ENCODE measurements at regions not wholly inside any gene's neighbourhood (a gene's known extent, or its start where the extent isn't known, plus 50 kb on each side); places are given as distances from the start of the nearest gene placed in this dataset.
"Not testable (repeated sequence)": the region's sequence is repeated elsewhere in the genome, so short reads cannot be mapped to it uniquely, and the experiment has no call there.

DNA sequence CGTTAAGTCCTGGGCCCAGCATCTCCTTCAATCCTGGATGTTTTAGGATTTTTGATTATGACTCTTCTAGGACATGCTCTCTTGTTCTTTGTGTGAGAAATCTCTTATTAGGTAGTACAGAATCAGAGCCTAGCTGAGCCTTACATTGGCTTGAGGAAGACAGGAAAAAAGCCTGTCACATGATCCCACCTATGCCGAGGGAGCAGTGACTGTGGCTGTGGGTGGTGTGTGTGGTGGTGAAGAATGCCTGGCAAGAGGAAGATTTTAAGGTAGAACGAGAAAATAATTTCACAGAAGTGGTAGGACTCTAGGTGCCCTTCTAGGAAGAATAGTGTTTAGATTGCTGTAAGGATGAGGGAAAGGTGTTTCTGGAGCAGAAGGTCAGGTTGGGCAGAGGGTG lies 449.5 kb upstream of the PROX1 start:
- Histone ChIP-seq H3K4me1 (ENCODE audit: insufficient read depth, low read length) (no peaks in the 10 kb centered on the region), H3K27ac (ENCODE audit: low read depth, low read length) (no peak overlapping the region), H3K9me3 (ENCODE audit: insufficient read depth, low read depth, low read length) (no peaks in the 10 kb centered on the region), H3K36me3 (ENCODE audit: insufficient read depth, low read length) (no peaks in the 10 kb centered on the region), H3K27me3 (ENCODE audit: insufficient read depth, low read length) (no peaks in the 10 kb centered on the region), H3K4me3 (ENCODE audit: low read length) (no peak overlapping the region), H3K9ac (ENCODE audit: low read depth, low read length) (no peak overlapping the region)
- WGBS = 91% methylated on average over 3 of the region's 3 CpGs

DNA sequence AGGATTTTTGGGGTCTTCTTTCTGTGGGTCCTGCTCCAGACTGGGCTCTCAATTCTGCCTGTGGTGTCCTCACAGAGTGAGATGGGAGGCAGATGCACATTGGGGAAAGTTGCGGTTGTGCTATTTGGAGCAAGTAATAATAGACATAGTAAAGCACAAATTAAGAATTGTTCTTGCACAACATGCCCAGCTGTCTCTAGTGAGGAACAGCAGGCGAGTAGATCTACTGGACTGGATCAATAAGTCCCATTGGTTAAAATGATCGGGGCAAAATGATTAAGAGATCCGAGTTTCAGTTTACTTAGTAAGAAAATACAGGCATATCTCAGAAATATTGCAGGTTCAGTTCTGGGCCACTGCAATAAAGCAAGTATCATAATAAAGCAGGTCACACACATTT lies 448.3 kb upstream of the PROX1 start:
- Histone ChIP-seq H3K9ac (ENCODE audit: low read depth, low read length) (no peak overlapping the region), H3K4me1 (ENCODE audit: insufficient read depth, low read length) (no peaks in the 10 kb centered on the region), H3K4me3 (ENCODE audit: low read length) (no peak overlapping the region), H3K36me3 (ENCODE audit: insufficient read depth, low read length) (no peaks in the 10 kb centered on the region), H3K27me3 (ENCODE audit: insufficient read depth, low read length) (no peaks in the 10 kb centered on the region), H3K9me3 (ENCODE audit: insufficient read depth, low read depth, low read length) (no peaks in the 10 kb centered on the region), H3K27ac (ENCODE audit: low read depth, low read length) (no peak overlapping the region)
- 92% methylated on average over 4 of the region's 4 CpGs for WGBS

DNA sequence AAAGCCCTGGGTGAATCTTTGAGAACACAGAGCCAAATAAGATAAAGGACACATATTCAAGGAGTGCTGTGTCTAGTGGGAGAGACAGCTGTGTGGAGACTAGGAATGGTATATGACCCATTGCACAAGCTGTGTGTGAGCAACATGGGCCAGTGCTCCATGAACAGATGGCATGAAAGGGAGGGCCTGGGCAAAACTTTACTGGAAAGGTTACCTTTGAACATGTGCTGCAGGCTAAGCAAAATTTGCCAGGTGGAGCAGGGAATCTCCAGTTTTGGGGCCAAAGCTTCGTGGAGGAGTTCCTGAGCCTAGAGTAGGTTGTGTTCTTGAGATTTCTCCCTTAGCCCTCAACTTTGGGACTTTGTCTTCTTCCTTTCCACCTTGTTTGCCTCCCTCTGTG lies 446.1 kb upstream of the PROX1 start:
- Histone ChIP-seq H3K27ac (ENCODE audit: low read depth, low read length) (no peak overlapping the region), H3K9me3 (ENCODE audit: insufficient read depth, low read depth, low read length) (no peaks in the 10 kb centered on the region), H3K27me3 (ENCODE audit: insufficient read depth, low read length) (no peaks in the 10 kb centered on the region), H3K4me1 (ENCODE audit: insufficient read depth, low read length) (no peaks in the 10 kb centered on the region), H3K4me3 (ENCODE audit: low read length) (no peak overlapping the region), H3K36me3 (ENCODE audit: insufficient read depth, low read length) (no peaks in the 10 kb centered on the region), H3K9ac (ENCODE audit: low read depth, low read length) (no peak overlapping the region)
- 0% methylated on average over 1 of the region's 1 CpG for WGBS

DNA sequence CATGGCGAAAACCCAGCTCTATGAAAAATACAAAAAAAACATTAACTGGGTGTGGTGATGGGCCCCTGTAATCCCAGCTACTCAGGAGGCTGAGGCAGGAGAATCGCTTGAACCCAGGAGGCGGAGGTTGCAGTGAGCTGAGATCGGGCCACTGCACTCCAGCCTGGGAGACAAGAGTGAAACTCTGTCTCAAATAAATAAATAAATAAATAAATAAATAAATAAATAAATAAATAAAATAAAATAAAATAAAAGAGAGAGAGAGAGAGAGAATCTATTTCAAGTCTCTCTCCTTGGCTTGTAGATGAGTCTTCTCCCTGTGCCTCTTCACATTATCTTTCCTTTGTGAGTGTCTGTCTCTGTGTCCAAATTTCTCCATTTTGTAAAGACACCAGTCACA lies 442.6 kb upstream of the PROX1 start:
- not testable (repeated sequence) for H3K27ac ChIP-seq (ENCODE audit: low read depth, low read length); H3K4me3 ChIP-seq (ENCODE audit: low read length); H3K27me3 ChIP-seq (ENCODE audit: insufficient read depth, low read length); H3K36me3 ChIP-seq (ENCODE audit: insufficient read depth, low read length); H3K9ac ChIP-seq (ENCODE audit: low read depth, low read length); H3K4me1 ChIP-seq (ENCODE audit: insufficient read depth, low read length); H3K9me3 ChIP-seq (ENCODE audit: insufficient read depth, low read depth, low read length)
- WGBS = 94% methylated on average over 3 of the region's 4 CpGs

DNA sequence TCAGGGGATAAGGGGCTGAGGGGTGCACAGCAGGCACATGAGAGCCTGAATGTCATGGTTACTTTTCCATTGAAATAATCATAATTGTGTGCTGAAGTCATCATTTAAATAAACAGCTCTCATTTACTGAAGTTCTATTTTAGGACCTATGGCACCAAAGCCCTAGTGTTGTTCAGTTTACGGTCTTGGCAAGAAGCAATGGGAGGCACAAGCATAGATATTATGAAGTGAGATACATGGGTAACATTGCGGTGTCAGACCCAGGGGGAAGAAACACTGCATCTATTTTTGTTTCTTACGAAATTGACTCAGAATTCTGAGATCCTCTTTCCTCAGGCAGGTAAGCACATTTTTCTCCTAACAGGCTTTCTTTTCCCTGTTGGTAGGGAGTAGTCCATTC lies 437.8 kb upstream of the PROX1 start:
- Histone ChIP-seq H3K4me3 (ENCODE audit: low read length) (no peak overlapping the region), H3K27me3 (ENCODE audit: insufficient read depth, low read length) (no peaks in the 10 kb centered on the region), H3K9me3 (ENCODE audit: insufficient read depth, low read depth, low read length) (no peaks in the 10 kb centered on the region), H3K27ac (ENCODE audit: low read depth, low read length) (no peak overlapping the region), H3K9ac (ENCODE audit: low read depth, low read length) (no peak overlapping the region), H3K4me1 (ENCODE audit: insufficient read depth, low read length) (no peaks in the 10 kb centered on the region), H3K36me3 (ENCODE audit: insufficient read depth, low read length) (no peaks in the 10 kb centered on the region)
- WGBS = 92% methylated on average over 3 of the region's 3 CpGs

DNA sequence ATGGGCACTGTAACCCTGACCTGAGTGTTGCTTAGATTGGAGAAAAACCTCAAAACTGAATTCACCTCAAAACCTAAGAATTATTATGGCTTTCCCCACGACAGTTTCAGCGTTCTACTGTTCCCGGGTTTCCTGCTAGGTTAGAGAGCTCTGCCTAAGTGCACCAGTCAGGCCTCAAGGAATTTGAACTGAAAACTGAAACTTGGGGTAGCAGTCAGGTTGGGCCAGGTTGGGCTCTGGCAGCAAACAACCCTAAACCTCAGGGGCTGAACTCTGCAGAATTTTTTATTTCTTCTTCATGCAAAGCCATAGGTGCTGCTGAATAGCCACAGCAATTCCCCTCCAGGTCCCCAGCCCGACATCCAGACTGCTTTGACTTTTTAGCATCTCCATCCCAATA lies 437.0 kb upstream of the PROX1 start:
- H3K4me1 ChIP-seq (ENCODE audit: insufficient read depth, low read length) = no peaks in the 10 kb centered on the region
- WGBS = 92% methylated on average over 4 of the region's 4 CpGs
- no peaks in the 10 kb centered on the region for H3K27me3 ChIP-seq (ENCODE audit: insufficient read depth, low read length)
- H3K9me3 ChIP-seq (ENCODE audit: insufficient read depth, low read depth, low read length) = no peaks in the 10 kb centered on the region
- no peak overlapping the region for H3K4me3 ChIP-seq (ENCODE audit: low read length)
- H3K9ac ChIP-seq (ENCODE audit: low read depth, low read length) = no peak overlapping the region
- no peak overlapping the region for H3K27ac ChIP-seq (ENCODE audit: low read depth, low read length)
- no peaks in the 10 kb centered on the region for H3K36me3 ChIP-seq (ENCODE audit: insufficient read depth, low read length)

DNA sequence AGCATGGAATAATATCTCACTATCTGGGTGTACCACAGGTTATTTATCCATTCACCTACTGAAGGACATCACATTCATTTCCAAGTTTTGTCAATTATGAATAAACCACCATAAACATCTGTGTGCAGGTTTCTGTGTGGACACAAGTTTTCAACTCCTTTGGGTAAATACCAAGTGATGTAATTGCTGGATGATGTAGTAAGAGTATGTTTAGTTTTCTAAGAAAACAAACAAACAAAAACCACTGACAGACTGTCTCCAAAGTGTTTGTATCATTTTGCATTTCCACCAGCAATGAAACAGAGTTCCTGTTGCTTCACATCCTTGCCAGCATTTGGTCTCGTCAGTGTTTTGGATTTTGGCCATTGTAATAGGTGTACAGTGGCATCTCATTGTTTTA lies 435.7 kb upstream of the PROX1 start:
- no peak overlapping the region for H3K9ac ChIP-seq (ENCODE audit: low read depth, low read length)
- H3K9me3 ChIP-seq (ENCODE audit: insufficient read depth, low read depth, low read length) = no peaks in the 10 kb centered on the region
- no peaks in the 10 kb centered on the region for H3K4me1 ChIP-seq (ENCODE audit: insufficient read depth, low read length)
- no peak overlapping the region for H3K4me3 ChIP-seq (ENCODE audit: low read length)
- WGBS = 100% methylated on average over 1 of the region's 1 CpG
- no peaks in the 10 kb centered on the region for H3K27me3 ChIP-seq (ENCODE audit: insufficient read depth, low read length)
- no peak overlapping the region for H3K27ac ChIP-seq (ENCODE audit: low read depth, low read length)
- H3K36me3 ChIP-seq (ENCODE audit: insufficient read depth, low read length) = no peaks in the 10 kb centered on the region

DNA sequence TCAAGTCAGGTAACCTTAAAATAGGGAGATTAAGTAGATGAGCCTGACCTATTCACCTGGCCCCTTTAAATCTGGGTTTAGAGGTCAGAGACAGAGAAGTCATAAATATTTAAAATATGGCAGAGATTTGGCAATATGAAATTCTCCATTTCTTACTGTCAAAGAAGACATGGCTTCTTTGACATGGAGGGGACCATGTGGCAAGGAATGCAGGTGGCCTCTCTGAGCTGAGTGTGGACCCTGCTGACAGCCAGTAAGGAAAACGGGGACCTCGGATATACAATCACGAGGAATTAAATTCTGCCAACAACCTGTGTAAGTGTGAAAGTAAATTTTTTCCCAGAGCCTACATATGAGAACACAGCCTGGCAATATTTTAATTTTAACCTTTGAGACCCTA lies 427.5 kb upstream of the PROX1 start:
- H3K36me3 ChIP-seq (ENCODE audit: insufficient read depth, low read length) = no peaks in the 10 kb centered on the region
- H3K27ac ChIP-seq (ENCODE audit: low read depth, low read length) = no peak overlapping the region
- peaks cover 4% of the 10 kb centered on the region; the same call in 1 of the 2 replicates for H3K9me3 ChIP-seq (ENCODE audit: insufficient read depth, low read depth, low read length)
- H3K4me1 ChIP-seq (ENCODE audit: insufficient read depth, low read length) = no peaks in the 10 kb centered on the region
- WGBS = 94% methylated on average over 3 of the region's 3 CpGs
- no peak overlapping the region for H3K9ac ChIP-seq (ENCODE audit: low read depth, low read length)
- H3K4me3 ChIP-seq (ENCODE audit: low read length) = no peak overlapping the region
- H3K27me3 ChIP-seq (ENCODE audit: insufficient read depth, low read length) = no peaks in the 10 kb centered on the region

DNA sequence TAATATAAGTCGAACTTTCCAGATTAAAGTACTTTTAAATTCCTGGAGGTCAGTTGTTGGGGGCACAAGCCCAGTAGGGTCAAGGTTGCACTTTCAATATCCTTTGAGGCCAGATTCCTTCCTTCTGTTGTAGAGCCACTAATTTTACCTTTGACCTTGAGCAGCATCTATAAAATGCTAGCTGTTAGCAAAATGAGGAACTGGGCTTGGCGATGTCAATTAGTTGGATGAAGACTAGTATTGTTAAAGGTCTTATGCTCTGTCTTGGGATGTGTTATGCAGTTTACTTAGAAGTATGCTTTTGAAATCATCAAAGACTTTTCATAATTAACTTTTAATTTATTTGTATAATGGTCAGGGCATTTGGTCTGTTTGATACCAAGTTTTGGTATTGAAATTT lies 425.9 kb upstream of the PROX1 start:
- H3K9ac ChIP-seq (ENCODE audit: low read depth, low read length) = no peak overlapping the region

DNA sequence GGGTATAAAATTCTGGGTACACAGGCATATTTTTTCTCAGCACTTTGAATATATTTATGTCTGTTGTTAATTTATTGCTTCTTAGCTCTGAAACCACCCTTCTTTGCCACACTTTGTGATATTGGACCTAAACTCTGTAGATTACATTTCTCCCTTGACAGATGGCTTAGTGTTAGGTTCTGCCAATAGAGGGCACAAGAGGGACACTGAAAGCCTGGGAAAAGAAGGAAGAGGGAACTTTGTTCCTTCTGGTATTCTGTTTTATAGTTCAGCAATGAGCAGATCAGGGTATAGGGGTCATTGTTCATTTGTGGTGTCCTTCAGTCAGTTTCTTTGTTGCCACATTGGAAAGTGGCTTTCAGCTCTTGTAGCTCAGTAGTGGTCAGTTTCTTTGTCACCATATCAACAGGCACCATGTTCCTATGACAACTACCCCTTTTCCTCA lies 423.5 kb upstream of the PROX1 start:
- Histone ChIP-seq H3K36me3 (ENCODE audit: insufficient read depth, low read length) (no peaks in the 10 kb centered on the region), H3K27ac (ENCODE audit: low read depth, low read length) (no peak overlapping the region), H3K4me3 (ENCODE audit: low read length) (no peak overlapping the region), H3K9me3 (ENCODE audit: insufficient read depth, low read depth, low read length) (peaks cover 17% of the 10 kb centered on the region), H3K27me3 (ENCODE audit: insufficient read depth, low read length) (no peaks in the 10 kb centered on the region), H3K9ac (ENCODE audit: low read depth, low read length) (no peak overlapping the region), H3K4me1 (ENCODE audit: insufficient read depth, low read length) (no peaks in the 10 kb centered on the region)

More for the DNA sequence above, 425.9 kb upstream of the PROX1 start:
- H3K27me3 ChIP-seq (ENCODE audit: insufficient read depth, low read length) = no peaks in the 10 kb centered on the region
- no peak overlapping the region for H3K4me3 ChIP-seq (ENCODE audit: low read length)
- WGBS = 100% methylated on average over 2 of the region's 2 CpGs
- peaks cover 13% of the 10 kb centered on the region for H3K9me3 ChIP-seq (ENCODE audit: insufficient read depth, low read depth, low read length)
- no peaks in the 10 kb centered on the region for H3K4me1 ChIP-seq (ENCODE audit: insufficient read depth, low read length)
- H3K36me3 ChIP-seq (ENCODE audit: insufficient read depth, low read length) = no peaks in the 10 kb centered on the region
- no peak overlapping the region for H3K27ac ChIP-seq (ENCODE audit: low read depth, low read length)

DNA sequence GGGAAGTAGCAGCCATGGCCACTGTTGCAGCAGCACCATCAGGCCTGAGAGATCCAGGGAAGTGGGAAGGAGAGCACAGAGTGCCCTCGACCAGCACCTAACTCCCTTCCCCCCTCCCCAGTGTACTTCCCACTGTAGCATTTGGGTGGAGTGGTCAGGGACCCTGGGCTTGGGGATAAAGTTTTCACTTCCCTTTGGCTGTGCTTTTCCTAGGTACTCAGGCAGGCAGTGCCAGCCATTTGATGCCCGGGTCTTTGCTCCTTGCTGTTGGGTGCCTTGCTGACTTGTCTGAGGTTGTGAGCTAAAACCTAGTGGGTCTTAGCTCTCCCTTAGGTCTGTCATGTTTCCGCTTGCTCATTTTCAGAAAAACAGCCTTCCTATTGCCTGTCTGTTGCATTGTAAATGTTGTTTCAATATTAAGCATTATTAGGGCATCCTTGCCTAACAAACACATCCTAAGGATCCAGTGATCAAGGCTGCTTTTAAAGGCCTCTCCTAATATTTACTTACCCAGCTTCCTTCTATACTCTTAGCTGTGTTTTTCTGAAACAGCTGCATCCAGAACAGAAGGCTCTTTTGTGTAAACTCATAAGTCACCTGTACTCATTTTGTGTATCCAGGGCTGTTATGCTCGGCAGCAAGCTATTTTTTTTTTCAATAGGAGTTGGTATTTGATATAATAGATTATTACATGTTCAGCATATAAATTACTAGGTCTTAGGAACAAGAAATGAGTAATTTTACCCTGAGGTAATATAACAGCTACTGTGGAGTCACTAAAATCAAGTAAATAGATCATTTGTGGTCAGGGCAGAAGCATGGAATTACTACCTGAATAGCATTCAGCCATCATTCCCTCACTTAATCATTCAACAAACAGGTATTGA lies 418.6 kb upstream of the PROX1 start:
- H3K27me3 ChIP-seq (ENCODE audit: insufficient read depth, low read length) = no peaks in the 10 kb centered on the region
- WGBS = 96% methylated on average over 2 of the region's 4 CpGs
- H3K36me3 ChIP-seq (ENCODE audit: insufficient read depth, low read length) = no peaks in the 10 kb centered on the region
- H3K4me3 ChIP-seq (ENCODE audit: low read length) = no peak overlapping the region
- peaks cover 14% of the 10 kb centered on the region; the same call in 1 of the 2 replicates for H3K9me3 ChIP-seq (ENCODE audit: insufficient read depth, low read depth, low read length)
- H3K27ac ChIP-seq (ENCODE audit: low read depth, low read length) = no peak overlapping the region
- H3K4me1 ChIP-seq (ENCODE audit: insufficient read depth, low read length) = no peaks in the 10 kb centered on the region
- no peak overlapping the region for H3K9ac ChIP-seq (ENCODE audit: low read depth, low read length)

DNA sequence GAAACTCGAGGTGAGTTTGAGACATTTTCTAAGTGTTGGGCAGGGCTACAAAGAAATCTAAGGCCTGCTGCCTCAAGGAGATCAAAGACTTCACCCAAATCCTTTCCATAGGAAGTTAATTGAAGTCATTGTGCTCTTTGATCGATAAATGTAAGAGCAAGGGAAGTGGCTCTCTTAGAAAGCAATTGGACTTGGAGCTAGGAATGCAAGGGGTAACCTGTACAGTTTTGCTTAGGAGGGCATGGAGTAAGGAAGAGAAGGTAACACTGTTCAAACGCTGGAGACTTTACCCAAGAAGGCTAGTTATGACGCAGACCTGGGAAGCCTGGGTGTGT lies 418.0 kb upstream of the PROX1 start:
- Histone ChIP-seq H3K27me3 (ENCODE audit: insufficient read depth, low read length) (no peaks in the 10 kb centered on the region), H3K27ac (ENCODE audit: low read depth, low read length) (no peak overlapping the region), H3K9ac (ENCODE audit: low read depth, low read length) (no peak overlapping the region), H3K4me1 (ENCODE audit: insufficient read depth, low read length) (no peaks in the 10 kb centered on the region), H3K9me3 (ENCODE audit: insufficient read depth, low read depth, low read length) (peaks cover 14% of the 10 kb centered on the region; the same call in 1 of the 2 replicates), H3K4me3 (ENCODE audit: low read length) (no peak overlapping the region), H3K36me3 (ENCODE audit: insufficient read depth, low read length) (no peaks in the 10 kb centered on the region)
- 96% methylated on average over 4 of the region's 4 CpGs for WGBS

Data from HUES64 (cell line).